ENCODE measurements at regions not wholly inside any gene's neighbourhood (a gene's known extent, or its start where the extent isn't known, plus 50 kb on each side); places are given as distances from the start of the nearest gene placed in this dataset.
"Not testable (repeated sequence)": the region's sequence is repeated elsewhere in the genome, so short reads cannot be mapped to it uniquely, and the experiment has no call there.

DNA sequence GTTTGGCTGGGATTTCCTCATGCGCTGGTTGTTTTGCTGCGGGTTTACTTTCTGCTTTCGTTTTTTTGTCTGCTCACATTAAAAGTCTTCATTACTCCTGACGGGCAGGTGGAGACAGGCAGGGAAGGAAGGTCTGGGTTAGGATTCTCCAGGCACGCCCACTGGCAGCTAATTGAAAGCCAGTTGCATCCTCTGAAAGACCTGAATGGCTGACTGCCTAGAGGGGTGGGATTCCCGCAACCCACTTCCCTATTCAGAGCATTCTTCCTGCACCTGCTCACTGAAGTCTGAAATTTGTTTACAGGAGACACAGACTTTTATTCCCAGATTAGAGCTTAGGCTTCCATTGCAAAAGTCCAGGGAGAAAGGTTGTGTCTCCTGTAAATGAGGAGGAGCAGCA lies 172.0 kb downstream of the UQCRFS1 start:
- TF ChIP-seq CTCF (IDR thresholded peaks at IDR 0.05), result no peak
- Histone ChIP-seq H3K36me3 (no peaks in the 10 kb centered on the region), H3K27ac (no peak overlapping the region), H3K4me3 (no peak overlapping the region), H3K9me3 (peaks cover 0 to 4% of the 10 kb centered on the region in 2 donors), H3K27me3 (peaks cover 0 to 19% of the 10 kb centered on the region in 2 donors), H3K4me1 (no peaks in the 10 kb centered on the region)
- DNase-seq (no peak), ATAC-seq (no peak)
- intact Hi-C loops (cut with DNase I), result no loop called here

DNA sequence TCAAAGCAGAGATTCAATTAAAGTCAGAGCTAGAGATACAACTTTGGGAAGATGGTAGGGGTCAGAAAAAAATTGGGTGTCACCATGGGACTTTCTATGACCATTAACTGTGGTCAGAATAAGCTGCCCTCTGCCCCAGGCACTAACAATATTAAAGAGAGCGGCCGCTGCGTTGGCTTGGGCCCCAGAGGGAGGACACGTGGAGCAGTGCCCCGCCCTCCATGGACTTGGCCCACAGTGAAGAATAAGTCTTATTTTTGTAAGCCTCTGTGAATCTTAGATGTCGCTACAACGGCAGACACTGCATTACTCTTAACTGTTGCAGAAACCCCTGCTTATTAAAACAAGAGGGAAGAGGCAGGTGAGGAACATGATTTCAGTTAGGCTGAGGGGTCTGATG lies 172.7 kb downstream of the UQCRFS1 start:
- ATAC-seq, result no peak

DNA sequence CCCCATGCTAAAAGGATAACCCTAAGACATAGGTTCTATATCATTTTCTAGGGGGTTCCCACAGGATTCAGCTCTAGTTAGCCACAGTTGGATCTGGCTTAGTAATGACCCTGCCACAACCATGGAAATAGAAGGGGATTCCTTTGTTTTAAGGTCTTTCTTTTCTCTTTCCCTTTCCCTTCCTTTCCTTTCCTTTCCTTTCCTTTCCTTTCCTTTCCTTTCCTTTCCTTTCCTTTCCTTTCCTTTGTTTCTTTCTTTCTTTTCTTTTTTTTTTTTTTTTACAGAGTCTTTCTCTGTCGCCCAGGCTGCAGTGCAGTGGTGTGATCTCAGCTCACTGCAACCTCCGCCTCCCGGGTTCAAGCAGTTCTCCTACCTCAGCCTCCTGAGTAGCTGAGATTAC lies 173.9 kb downstream of the UQCRFS1 start:
- ATAC-seq; intact Hi-C loops (cut with DNase I): not testable (repeated sequence)

More for the DNA sequence above, 172.7 kb downstream of the UQCRFS1 start:
- Histone ChIP-seq H3K27me3 (peaks cover 0 to 19% of the 10 kb centered on the region in 2 donors), H3K27ac (no peak overlapping the region), H3K4me1 (no peaks in the 10 kb centered on the region), H3K4me3 (no peak overlapping the region), H3K36me3 (no peaks in the 10 kb centered on the region), H3K9me3 (peaks cover 0 to 4% of the 10 kb centered on the region in 2 donors)
- no peak for TF ChIP-seq CTCF (IDR thresholded peaks at IDR 0.05)
- DNase-seq, result no peak
- intact Hi-C loops (cut with DNase I), result no loop called here

DNA sequence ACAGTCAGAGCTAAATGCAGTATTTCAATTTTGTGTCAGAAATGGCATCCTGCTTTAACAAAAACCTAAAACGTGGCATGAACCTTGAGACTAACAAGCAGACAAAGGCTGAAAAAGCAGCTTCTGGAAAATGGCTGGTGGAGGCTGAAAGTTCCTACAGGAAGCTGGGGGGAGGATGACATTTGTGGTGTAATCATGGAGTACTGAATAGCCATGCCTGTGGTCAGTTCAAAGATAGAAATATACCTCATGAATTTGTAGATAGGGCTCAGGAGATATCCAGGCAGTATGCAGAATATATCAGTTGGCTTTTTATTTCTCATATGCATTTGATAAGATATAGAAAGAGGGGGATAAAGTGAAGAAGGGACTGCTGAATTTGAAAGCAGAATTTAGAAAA lies 181.7 kb downstream of the UQCRFS1 start:
- H3K27me3 ChIP-seq, result peaks cover 0 to 3% of the 10 kb centered on the region in 2 donors
- no peak overlapping the region for H3K4me3 ChIP-seq
- H3K9me3 ChIP-seq, result peaks cover 0 to 2% of the 10 kb centered on the region in 2 donors
- no peak for DNase-seq
- no peak overlapping the region for H3K27ac ChIP-seq
- no peaks in the 10 kb centered on the region for H3K4me1 ChIP-seq
- no peak for ATAC-seq
- no peaks in the 10 kb centered on the region for H3K36me3 ChIP-seq
- no peak for TF ChIP-seq CTCF (IDR thresholded peaks at IDR 0.05)
- intact Hi-C loops (cut with DNase I), result no loop called here

More for the DNA sequence above, 173.9 kb downstream of the UQCRFS1 start:
- not testable (repeated sequence) for H3K36me3 ChIP-seq, H3K4me3 ChIP-seq, H3K27ac ChIP-seq, H3K4me1 ChIP-seq, DNase-seq, H3K9me3 ChIP-seq
- peaks cover 0 to 19% of the 10 kb centered on the region in 2 donors for H3K27me3 ChIP-seq

GRCh38 chr19:29029268-29029958 lies 183.5 kb downstream of the UQCRFS1 start:
- no peaks in the 10 kb centered on the region for H3K36me3 ChIP-seq
- no peak overlapping the region for H3K4me3 ChIP-seq
- H3K27me3 ChIP-seq, result peaks cover 0 to 7% of the 10 kb centered on the region in 2 donors
- intact Hi-C loops (cut with DNase I), result no loop called here
- TF ChIP-seq CTCF (IDR thresholded peaks at IDR 0.05), result no peak
- H3K27ac ChIP-seq, result no peak overlapping the region
- no peaks in the 10 kb centered on the region for H3K4me1 ChIP-seq
- peaks cover 0 to 2% of the 10 kb centered on the region in 2 donors for H3K9me3 ChIP-seq
- no peak for ATAC-seq
- no peak for DNase-seq

GRCh38 chr19:29022599-29022998 lies 190.4 kb downstream of the UQCRFS1 start:
- Histone ChIP-seq H3K4me3 (no peak overlapping the region), H3K27me3 (peaks cover 0 to 40% of the 10 kb centered on the region in 2 donors), H3K4me1 (no peaks in the 10 kb centered on the region), H3K27ac (no peak overlapping the region), H3K36me3 (no peaks in the 10 kb centered on the region), H3K9me3 (no peaks in the 10 kb centered on the region)
- ATAC-seq, result no peak
- no peak for TF ChIP-seq CTCF (IDR thresholded peaks at IDR 0.05)
- intact Hi-C loops (cut with DNase I), result no loop called here
- no peak for DNase-seq

All from left lung (tissue), 4 donors.